ENCODE measurements at regions not wholly inside any gene's neighbourhood (a gene's known extent, or its start where the extent isn't known, plus 50 kb on each side); places are given as distances from the start of the nearest gene placed in this dataset.
"Not testable (repeated sequence)": the region's sequence is repeated elsewhere in the genome, so short reads cannot be mapped to it uniquely, and the experiment has no call there.

DNA sequence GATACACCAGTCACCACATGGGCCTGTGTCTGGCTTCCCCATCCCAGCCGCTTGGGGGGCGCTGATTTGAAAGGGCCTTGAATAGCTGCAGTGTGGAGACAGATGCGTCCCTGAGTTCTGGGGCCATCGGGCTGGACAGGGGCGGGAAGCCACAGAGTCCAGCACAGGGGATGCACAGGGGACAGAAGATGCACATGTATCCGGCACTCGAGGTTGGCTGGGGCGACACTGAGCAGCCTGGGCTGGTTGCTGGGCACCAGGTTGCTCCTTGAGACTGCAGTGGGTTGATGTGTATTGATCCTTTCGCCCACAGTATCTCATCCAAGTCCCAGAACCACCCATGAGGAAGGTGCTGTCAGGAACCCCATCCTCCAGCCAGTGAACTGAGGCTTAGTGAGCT is 99.3 kb upstream of the SYT13 start:
- no peak for DNase-seq (ENCODE audit: low read depth)

DNA sequence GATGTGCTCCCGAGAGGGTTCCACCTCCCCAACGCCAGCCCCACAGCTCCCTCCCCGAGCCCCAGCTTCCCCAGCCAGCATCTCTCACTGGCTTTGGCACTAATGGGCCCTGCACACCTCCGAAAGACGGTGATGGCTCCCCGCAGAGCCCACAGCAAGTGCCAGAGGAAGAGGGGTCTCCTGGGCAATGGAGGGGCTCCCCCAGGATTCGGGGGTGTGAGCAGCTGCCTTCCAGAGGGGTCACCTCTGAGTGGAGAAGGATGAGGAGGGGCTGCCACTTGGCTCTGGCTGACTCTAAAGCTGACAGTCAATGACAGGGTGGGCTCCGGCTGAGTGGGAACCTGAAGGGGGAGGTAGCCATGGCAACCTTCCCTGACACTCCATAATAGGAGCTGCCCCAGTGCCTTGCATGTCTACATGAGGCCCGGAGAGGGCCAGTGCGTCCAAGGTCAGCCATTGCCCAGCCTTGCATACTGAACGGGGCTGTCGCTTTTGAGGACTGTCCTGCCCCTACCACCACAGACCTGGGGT is 98.6 kb upstream of the SYT13 start:
- DNase-seq (ENCODE audit: low read depth), result no peak

DNA sequence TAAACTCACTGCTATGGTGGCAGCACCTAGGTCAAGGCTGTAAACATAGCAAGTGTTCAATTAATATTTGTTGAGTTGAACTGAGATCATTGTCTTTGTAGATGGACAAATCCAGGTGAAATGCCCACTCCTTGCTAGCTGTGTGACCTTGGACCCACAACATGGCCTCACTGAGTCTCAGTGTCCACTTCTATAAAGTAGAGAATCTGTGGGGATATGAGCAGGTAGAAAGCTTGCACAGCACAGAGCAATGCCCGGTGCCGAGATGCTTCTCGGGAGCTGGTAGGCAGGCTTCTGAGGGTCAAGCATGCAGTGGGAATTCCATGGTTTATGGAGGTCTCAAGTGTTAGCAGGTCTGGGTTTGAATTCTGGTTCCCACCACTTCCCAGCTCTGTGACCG is 97.9 kb upstream of the SYT13 start:
- no peak for DNase-seq (ENCODE audit: low read depth)

DNA sequence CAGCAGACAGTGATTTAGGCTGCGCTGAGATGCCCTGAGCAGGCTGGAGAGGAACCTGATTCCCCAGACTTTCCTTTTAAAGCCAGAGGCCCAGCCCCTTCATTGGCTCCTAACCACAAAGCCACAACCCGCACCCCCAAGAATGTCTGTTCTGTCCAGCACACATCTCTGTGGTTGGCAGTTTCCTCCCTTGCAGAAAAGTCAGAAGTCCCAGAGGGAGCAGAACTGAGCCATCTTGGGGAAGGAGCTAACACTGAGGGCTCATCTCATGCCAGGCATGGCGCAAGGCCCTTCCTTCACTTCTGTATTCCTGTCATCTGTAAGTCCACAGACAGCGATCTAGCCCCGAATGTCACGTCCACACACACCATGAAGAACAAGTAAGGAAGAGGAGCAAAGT is 97.1 kb upstream of the SYT13 start:
- peak; percentile 26 for DNase-seq (ENCODE audit: low read depth)

DNA sequence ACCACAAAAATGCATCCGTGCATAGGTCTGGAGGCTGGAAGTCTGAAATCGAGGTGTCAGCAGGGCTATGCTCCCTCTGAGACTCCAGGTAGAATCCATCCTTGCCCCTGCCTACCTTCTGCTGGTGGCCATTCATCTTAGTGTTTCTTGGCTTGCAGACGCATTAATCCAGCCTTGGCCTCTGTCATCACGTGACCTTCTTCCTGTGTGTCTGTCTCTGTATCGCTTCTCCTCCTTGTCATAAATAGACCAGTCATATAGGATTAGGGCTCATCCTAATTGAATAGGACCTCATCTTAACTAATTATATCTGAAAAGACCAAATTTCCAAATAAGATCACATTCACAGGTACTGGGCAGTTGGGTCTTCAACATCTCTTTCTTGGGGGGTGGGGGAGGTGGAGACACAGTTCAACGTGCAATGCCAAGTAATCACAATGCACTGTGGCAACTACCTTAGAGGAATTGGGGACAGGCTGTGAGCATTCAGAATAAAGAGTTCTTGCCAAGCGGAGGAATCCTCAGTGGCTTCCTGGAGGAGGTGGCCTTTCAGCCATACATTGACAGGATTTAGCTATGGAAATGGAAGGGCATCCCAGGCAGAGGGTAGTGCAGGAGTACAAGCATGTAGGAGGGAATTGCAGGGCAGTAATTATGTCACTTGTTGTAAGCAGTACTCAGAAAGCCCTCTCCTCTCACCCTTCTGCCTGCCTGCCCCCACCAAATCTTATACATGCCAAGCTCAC is 96.2 kb upstream of the SYT13 start:
- no peak for DNase-seq (ENCODE audit: low read depth)

DNA sequence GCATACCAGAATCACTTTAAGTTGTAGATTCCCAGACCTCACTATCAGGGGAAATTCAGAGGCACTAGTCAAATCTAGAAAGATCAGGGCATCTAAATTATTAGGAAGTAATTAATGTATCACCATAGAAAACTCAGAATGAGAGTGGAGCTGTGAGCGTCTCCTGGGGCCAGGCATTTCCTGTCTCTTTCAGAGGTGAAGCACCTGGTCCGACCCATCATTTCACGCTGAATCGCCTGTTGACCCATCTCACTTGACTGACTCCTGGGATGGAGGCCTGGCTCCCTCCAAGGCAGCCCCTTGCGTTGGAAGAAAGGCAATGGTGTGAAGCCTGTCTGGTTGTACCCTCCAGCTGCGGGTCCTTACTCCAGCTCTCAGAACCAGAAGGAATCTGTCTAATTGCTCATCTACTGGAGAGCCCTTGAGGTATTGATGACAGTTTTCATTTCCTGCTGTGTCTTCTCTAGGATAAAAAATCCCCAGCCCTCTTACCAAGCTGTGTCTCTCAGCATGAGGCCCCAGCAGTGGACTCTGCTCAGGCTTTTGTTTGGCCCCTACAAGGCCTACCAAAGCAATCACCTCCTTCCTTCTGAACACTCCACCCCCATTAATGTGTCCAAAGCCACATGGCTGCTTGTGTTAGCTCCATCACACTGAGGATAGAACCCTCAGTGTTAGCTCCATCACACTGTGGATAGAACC is 93.2 kb upstream of the SYT13 start:
- DNase-seq (ENCODE audit: low read depth), result no peak

DNA sequence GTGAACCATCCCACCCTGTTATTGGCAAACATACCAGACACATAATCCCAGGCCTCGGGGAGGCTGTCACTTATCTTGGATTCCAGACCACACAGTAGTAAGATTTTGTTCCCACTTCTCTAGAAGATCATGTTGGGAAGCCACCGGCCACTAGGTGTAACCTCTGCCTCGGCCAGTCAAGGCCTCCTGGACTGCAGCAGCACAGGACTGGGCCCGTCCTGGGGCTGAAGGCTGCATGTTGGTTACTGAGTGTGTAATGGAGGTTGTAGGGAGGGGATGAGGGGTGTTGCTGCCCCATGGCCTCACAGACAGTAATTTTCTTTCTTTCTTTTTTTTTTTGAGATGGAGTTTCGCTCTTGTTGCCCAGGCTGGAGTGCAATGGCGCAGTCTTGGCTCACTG is 92.4 kb upstream of the SYT13 start:
- no peak for DNase-seq (ENCODE audit: low read depth)

DNA sequence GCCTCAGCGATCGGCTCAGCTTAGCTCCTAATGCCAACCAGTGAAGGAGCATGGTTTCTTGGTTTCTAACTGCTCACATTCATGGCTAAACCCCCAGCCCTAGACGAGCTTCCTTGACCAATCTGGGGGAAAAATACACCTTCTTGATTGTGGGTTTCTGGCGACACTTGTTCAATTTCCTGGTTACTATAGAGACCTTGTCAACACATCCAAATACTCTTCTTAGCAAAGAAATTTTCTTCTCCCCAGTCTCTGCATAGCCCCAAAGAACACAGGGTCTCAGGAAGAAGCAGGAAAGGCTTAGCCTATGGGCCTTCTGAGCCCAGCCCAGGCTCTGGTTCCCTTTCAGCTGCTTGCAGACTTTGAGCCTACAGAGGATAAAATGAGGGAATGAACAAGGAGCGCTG is 88.5 kb upstream of the SYT13 start:
- no peak for DNase-seq (ENCODE audit: low read depth)

DNA sequence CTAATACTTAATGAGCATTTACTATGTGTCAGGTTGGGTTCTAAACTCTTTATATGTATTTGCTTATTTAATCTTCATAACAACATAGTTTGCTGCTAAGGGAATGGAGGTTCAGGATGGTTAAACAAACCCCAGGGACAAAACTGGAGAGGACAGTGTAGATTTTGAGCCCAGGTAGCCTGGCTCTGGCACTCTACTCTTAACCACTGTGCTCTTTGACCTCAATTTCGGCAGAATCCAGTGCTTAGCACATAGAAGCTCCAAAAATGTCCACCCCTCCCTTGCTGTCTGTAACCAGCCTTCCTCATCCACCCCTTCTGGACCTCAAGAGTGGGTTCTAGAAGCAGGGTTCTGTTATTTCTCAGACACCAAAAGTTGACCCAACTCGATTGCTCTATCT is 88.0 kb upstream of the SYT13 start:
- DNase-seq (ENCODE audit: low read depth), result no peak

DNA sequence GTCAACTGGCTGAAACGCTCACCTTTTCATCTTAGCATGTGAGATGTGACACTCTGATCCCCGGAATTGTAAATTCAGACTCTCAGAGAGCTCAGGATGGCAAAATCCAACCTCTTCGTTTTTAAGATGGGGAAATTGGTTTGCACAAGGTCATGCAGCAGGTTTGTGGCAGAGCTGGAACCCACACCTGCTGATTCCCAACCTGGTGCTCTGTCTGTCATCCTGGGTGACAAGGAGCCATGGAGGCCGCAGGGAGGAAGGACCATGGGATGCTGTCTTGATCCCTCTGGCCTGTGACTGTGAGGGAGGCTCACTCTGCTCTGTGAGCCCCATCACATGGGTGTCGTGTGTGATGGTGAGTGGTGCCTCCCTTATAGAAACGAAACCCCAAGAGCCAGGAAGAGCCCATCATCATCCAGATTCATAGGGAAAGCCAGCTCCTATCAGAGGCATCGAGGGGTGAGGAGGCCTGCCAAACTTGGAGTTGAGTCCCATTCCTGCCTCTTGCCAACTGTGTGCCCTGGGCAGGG is 87.4 kb upstream of the SYT13 start:
- no peak for DNase-seq (ENCODE audit: low read depth)

DNA sequence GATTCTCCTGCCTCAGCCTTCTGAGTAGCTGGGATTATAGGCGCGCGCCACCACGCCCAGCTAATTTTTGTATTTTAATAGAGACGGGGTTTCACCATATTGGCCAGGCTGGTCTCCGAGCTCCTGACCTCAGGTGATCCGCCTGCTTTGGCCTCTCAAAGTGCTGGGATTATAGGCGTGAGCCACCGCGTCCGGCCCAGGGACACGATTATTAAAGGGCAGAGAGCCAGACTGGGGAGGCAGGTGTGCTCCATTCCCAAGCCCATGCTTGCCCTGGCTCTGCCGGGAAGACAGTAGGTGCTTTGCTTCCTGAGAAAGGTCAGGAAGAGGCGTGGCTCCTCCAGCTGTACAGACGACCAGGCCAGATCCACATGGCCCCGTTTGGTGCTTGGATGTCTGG is 86.3 kb upstream of the SYT13 start:
- not testable (repeated sequence) for DNase-seq (ENCODE audit: low read depth)

DNA sequence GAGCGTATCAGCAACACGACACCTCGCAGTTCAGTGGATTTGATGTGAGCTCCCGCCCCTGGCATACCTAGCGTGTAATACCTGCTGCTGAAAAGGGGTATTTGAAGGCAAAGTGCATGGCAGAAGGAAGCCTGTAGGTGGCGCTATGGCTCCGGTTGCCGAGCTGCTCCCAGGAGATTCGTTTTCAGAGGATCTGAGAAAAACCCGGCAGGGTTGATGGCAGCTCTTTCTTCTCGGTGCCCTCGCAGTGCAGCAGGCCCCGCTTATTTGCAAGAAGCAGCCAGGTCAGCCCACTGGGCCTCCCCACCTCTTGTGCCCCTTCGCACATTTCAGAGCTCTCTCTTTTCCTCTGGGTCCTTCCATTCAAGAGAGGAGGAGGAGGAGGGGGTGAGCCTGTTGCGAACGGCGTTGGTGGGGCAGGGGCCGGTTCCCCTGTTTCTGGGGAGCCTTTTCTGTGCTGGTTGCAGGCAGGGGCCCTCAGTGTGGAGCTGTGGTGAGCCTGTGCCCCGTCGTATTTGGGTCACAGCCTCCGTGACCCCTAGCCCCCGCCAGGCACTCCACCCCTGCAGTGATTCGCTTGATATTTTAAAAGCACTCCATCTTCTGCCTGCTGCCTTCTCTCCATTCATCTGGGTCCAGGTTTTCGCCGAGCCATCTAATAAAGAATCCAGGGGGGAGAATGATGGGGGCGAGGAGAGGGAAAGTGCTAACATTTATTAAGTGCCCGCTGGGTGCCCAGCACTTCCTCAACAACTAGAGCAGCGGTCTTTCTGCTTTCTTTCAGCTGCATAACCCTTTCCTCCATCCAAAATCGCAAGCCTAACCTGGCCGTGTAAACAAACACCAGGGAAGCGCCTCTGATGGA is 85.3 kb upstream of the SYT13 start:
- DNase-seq (ENCODE audit: low read depth), result peak; percentile 30

DNA sequence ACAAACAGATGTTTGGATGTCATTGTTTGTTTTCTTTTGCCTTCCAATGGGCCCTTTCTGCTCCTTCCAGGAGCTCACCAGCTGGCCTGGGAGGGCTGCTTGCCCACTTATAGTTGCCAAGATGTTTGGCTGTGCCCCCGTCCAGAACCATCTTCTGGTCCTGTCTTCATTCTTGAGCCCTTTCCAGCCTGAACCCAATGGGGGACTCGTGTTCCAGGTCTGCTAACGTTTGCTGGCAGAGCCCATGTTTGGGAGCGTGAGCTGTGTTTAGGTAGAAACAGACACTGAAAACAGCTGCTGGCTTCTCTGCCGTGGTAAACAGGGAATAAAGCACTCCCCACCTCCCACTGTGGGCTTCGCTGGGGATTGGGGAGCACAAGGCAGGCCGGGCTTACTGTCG is 83.2 kb upstream of the SYT13 start:
- DNase-seq (ENCODE audit: low read depth), result no peak

DNA sequence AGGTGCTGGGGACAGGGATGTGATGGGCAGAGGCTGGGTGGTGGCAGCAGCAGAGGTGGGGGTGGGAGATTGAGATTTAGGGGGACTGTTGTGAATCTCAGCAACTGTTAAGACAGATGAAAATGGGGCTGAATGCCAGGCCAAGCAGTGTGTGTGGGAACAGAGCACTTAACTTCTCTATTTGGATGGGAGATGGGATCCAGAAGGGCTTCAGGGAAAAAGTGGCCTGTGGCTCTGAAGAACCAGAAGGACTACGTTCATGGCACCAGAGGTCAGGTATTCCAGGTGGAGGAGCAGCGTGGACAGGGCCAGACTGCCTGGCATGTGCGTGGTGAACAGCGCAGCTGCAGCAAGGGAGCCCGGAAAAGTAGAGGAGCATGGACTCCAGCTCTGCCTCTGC is 82.6 kb upstream of the SYT13 start:
- DNase-seq (ENCODE audit: low read depth), result no peak

DNA sequence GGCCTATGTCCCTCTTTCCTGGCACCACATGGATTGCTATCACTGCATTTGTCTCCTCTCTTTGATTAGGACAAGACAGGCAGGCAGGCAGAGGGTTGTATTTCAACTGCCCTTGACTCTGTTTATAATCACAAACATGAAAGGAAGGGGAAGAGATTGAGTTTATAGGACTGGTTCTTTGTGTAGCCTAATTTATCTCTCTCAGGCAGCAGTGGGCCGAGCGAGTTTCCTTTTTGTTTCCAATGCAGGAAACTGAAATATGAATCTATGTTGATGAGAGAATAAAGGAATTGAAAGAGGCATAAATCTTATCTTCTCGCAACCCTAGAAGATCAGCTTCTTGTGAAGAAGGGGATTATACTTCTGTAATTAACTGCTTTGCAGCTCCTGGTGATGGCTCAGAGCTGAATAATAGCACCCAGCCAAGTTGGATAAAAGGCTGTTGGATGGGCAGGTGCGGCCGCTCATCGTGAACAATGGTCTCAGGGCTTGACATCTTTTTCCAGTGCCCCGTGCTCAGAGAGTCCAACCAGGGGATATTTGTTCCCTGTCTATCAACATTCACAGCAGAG is 80.6 kb upstream of the SYT13 start:
- no peak for DNase-seq (ENCODE audit: low read depth)

DNA sequence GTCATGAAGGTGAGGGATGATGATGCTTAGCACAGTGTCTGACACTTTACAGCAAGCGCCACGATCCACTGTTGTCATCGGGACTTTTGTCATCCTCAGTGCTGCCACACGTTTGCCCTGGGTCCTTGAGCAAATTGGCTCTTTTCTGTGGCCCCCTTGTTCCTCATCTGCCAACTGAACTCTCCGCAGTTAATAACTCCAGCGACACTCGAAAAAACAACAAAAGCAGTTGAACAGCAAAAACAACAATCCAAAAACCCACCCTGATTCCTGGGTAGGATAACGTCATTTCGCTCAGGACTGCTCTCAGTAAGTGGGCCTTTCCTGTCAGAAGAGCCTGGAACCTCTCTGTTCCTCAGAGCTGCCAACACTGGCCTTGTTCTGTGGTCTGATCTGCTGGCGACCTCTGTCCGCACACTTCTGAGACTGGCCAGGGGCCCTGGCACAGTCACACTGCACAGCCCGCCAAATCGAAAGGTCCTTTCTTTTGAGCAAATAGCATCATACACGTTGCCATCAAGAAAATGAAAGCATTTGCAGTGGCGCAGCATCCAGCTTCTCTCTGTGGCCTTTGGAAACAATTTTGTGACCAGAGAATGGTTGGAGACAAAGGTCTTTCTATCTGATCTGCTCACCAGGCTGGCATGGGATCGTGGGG is 79.9 kb upstream of the SYT13 start:
- DNase-seq (ENCODE audit: low read depth), result no peak

DNA sequence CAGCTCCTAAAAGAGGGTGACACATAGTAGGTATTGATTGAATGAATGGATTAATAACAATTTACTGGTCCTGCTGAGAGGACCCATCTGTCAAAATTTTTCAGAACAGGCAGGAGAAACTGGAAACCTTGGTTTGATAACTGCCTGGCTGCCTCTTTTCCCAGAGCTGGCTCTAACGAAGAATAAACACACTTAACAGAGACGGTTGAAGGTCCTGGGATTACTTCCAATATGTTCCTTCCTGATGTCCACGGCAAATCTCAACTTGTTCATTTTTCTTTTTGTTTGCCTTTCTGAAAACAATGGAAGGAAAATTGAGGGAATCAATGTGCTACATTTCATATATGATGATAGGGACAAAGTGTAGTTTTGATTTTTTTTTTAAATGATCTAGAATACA is 76.5 kb upstream of the SYT13 start:
- no peak for DNase-seq (ENCODE audit: low read depth)

DNA sequence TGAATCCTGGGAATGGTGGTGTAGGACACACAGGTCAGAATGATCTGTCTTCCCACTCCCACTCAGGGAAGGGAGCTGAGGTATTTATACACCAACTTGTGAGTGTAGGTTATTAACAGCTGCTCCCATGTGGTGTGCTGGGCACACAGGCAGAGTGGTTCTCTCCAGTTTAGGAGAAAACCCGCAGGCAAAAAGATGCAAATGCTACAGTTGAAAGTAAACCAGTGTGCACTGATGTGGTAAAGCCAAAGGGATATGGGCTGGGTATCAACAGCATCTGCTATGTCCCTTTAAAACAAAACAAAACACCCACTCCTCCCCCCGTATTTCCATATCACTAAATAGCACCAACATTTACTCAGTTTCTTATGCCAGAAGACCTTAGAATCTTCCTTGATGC is 75.4 kb upstream of the SYT13 start:
- no peak for DNase-seq (ENCODE audit: low read depth)

DNA sequence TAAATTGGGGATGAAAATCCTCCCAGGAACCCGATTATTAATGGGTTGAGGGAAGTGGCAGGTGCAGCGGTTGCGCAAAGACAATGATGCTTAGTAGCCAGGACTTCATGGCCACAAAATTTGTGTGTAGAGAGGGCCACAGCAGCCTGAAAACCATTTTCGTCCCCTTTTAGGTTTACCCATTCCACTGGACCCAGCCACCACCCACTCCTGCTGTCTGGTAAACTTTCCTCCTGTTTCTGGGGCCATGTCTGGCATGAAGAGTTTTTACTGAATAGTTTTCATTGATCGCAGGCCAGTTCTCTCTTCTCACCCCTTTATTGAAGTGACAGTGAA is 69.5 kb upstream of the SYT13 start:
- DNase-seq (ENCODE audit: low read depth), result no peak

DNA sequence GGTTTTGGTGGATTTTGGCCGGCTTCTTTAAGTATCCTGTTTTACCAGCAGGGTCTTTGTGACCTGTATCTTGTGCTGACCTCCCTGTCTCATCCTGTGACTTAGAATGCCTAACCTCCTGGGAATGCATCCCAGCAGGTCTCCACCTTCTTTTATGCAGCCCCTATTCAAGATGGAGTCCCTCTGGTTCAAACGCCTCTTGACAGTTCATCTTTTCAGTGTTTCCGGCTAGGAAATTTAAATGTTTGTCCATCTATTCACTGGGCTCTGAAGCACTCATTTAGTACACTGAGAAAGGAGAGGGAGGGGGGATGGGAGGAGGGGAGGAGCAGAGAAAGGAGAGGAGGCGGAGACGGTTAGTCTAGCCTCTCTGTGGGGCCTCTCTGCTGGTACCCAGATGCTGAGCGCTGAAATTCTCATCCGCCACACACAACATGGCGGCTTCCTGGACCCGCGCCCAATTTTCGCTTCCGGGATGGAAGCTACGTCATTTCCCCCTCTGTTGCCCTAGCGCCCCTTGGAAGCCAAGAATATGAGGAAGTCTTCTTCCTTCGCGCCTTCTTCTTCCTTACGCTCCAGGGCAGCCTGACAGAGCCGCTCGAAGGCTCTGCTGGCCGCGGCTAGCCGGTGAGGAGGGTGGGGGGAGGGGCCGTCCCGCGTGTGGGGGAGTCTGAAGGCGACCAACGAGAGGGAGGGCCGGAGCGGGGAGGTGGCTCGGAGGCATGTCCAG is 69.0 kb upstream of the SYT13 start:
- DNase-seq (ENCODE audit: low read depth), result no peak

DNA sequence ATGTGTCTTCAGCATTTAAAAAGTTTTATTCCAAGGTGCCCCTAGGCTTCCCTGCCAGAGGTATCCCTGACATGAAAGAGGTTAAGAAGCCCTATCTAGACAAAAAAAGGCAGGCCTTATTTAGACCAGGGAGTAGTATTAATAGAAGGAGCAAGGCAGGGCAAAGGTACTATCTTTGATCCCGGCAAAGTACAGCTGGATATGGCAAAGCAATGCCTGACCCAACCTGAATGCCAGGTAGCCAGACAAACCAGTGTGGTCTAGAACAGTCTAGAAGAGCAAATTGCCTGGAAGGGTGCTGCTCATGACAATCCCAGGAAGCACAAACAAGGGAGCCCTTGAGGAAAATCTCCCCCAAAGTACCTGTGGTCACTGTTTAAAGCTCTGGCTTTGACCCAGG is 62.6 kb upstream of the SYT13 start:
- no peak for DNase-seq (ENCODE audit: low read depth)
